Daoy (cell line): ENCODE measurements at regions not wholly inside any gene's neighbourhood (a gene's known extent, or its start where the extent isn't known, plus 50 kb on each side); places are given as distances from the start of the nearest gene placed in this dataset.

Source experiments
- DNase-seq: peaks from one replicate; pipeline ENCODE4 v3.0.0-alpha.2; 2015; ENCODE audit warnings: low read depth

DNA sequence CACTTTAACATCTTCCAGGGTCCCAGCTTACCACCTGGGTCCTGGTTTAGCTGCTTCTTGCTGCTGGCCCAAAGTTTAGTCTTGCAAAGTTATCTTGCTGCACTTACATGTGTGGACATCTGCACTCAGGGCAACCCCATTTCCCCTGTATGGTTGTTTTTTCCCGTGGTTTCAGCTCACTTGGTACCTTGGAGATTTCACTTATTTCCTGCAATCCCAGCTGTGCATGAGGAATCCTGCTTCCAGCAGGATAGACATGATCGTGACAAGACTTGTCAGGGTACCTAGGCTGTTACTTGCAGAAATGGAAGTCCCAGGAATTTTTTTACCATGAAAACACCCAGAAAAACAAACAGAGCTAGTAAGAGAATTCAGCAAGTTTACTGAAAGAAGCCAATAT is 95.9 kb upstream of the LEP start:
- no peak for DNase-seq

DNA sequence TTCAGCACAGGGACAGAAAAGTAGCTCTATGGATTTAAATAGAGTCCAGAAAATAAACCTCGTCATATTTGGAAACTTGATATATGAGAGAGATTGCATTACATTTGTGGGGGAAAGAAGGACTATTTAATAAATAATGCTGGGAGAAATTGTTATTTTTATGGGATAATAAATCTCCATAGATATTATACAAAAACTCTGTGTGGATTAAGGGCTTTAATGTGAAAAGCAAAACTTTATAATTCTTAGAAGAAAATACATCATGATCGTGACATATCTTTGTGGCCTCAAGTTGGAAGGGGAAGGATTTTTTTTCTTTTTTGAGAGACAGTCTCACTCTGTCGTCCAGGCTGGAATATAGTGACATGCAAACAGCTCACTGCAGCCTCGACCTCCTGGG is 95.0 kb upstream of the LEP start:
- no peak for DNase-seq

DNA sequence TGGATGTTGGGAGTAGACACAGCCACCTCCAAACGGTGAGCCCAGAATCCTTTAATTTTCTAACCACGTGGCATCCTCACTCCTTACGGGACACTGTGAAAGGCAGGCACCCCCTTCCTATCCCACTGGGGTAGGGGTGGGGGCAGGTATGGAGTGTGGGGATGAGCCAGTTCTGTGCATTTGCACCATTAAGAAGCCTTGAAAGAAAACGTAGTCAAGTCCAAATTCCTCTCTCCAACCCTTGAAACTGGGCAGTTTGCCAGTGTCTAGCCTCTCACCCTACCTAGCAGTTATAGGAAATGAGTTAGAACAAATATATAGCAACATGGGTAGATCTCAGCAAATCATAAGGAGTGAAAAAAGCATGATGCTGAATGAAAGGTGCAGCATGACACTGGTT is 92.4 kb upstream of the LEP start:
- peak; percentile 49 for DNase-seq

DNA sequence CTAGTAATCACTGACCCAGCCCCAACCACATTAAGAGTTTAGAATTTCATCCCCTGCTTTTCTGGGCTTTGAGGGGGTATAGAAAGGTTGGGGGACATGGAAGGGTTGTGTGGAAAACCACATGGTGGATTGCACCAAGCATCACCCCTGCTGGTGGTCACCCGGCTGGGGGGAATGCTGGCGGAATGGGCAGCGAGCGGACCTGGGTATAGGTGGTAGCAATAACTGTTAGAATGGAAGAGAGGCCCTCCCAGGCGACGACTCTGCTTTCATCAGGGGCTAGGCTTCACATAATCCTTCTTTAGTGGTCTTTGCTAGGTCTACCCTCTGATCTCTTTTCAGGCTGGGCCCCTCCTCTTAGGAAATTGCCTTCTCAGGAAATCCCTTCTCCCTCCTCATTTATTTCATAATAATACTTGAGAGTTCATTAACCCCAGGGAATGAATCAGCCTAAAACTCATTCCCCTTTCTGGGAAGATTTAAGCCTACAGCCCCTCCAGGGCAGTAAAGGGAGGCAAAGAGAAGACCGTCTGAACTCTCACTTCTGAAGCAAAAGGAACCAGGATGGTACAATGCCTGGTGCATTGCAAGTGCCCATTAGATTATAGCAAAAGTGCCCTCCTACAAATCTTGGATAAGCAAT is 90.7 kb upstream of the LEP start:
- no peak for DNase-seq

DNA sequence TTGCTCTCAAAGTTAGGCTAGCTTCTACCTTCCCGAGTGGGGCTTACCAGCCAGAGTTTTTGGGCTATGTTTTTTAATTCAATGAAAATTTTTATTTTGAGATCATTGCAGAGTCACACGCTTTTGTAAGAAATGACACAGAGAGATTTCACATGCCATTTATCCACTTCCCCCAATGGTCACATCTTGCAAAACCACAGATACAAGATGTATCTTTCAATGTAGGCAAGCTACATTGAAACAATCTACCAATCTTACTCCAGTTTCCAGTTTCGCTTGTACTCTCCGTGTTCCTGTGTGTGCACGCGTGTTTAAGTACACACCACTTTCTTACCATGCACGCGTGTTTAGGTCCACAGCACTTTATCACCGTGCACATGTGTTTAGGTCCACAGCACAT is 89.4 kb upstream of the LEP start:
- DNase-seq: no peak

DNA sequence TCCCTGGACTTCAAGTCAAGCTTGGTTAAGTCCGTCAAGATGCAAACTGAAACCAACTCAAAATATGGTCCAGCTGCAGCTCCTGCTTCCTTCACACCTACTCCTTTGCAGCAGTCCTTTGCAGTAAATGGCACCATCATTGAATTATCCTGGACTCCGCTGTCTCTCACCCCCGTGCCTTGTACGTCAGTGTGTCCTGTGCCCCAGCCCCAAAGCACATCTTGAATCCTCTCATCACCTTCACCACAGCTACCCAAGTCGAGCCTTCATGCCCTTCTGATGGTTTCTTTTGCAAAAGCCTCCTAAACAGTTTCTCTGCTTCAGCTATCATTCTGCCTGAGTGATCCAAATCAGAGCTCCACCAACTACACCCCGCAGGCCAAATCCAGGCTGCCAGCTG is 88.4 kb upstream of the LEP start:
- no peak for DNase-seq

DNA sequence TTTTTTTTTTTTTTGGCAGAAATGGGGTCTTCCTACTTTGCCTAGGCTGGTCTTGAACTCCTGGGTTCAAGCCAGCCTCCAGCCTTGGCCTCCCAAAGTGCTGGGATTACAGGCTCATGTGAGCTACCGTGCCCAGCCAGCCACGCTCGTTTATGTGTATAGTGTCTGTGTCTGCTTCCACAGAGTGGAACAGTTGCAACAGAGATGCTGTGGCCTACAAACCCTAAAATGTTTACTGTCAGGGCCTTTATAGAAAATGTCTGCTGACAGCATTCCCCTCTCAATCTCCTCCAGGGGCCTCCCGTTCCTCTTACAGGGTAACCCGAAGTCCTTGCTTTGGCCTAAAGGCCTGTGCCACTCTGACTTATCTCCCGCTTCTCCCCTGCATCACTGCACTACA is 87.6 kb upstream of the LEP start:
- no peak for DNase-seq

DNA sequence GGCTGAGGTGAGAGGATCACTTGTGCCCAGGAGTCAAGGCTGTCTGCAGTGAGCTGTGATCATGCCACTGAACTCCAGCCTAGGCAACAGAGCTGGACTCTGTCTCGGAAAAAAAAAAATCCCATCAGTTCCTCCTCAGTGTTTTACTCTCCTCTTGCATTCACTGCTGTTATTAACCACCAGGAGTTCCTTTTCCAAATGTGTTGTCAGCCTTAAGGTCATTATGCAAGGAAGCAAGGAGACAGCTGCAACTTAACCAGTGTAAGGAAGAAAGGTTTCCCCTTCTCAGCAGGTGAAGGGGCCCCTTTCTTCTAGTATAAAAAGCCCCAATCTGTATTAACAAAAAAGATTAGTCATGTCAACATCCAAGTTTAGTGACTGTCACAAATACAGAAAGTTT is 86.6 kb upstream of the LEP start:
- DNase-seq: no peak

DNA sequence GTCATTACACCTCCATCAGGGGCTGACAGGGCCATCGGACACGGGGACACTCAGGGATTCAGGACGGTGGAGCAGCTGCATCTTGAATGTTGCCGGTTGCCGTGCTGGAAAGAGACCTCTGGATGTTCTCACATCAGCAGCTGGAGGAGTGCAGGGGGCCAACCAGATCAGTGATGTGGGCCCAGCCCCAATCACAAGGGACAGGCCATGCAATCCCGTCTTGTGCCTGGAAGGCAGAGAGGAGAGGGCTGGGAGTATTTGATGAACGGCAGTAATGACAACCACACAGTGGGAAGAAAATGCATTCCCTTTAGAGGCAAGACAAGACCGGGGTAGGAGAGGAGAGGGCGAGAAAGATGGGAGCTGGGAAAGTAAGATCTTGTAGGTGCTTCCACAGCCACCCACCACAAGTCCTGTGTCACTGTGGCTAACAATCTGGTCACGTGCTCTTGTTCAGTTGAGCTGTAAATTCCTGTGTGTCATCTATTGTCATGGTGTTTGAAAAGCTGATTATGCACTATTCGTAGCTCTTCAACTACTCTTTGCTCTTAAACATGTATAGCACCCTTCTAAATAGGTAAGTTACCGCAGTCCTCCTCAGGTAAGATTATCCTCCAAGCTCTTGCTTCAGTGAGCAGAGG is 85.9 kb upstream of the LEP start:
- peak; percentile 48 for DNase-seq

DNA sequence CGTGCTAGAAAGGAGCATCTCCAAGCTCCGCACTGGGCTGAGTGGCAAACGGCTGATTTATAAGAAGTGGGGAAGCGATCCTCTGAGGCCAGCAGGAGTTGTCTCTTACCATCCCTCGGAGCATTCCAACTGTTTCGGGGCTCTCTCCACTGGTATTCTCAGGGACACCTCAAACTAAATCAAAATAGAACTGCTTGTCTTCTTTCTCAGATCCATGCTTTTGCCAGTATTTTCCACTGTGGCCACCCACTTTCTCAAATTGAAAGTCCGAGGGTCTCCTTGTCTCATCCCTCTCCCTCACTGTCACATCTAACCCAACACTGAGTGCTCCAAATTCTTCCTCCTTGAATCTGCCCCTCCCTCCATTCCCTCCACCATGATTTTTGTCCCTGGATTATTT is 83.2 kb upstream of the LEP start:
- no peak for DNase-seq

DNA sequence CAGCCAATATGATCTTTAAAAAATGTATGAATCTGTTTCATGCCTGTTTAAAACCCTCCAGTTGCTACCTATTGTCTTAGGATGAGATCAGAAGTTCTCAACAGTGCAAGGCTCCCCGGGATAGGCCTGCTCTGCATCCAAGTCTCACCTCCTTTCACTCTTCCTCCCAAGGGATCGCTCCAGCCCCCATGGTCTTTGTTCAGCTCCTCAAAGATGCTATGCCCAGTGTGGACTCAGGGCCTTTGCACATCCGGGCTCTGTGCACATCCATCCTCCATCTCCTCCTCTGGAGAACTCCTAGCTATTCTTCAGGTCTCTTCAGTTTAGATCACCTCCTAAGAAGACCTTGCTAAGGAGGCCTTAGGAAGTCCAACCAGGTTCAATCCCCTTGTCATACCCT is 82.7 kb upstream of the LEP start:
- DNase-seq: no peak

DNA sequence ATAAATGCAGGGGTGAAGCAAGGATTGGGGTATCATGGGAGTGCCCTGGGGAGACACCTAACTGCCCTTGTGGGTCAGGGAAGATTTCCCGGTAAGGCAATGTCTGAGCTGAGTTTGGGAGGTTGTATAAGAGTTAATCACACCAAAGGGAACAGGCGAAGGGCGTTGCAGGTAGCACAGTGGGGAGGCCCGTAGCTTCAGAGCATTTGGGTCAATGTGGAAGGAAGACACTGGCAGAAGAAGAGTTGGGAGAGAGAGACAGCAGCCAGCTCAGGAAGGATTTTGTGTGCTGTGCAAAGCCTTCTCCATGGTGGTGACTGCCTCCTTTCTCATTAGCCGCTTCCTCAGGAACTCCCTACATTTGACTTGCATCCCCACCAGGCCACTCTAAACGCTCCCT is 80.8 kb upstream of the LEP start:
- DNase-seq: no peak

DNA sequence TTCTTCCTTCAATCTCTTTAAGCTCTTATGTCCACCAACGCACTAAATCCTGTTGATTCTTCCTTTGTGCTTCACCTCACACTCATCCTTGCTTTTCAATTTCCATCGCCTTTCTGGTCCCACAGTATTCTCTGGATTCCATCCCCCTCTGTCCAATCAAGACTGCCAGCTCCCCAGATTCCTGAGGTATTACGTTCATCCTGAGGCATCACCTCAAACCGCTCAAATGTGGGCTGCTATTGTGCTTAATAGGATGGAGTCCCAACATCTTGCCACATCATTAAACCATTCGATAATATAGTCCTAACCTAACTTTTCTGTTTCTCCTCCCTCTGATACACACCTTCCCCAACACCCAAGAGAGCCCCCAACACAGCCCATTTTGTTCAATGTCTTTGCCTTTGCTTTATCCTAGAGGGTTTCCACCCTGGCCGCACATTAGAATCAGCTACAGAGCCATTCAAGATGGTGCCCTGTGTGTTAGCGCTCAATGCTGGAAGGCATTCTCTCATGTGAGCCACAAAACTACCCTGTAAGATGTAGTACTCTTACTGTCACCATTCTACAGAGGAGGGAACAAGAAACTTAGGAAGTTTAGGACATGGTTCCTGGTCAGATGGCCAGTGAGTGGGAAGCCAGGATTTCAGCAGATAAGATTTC is 79.5 kb upstream of the LEP start:
- DNase-seq: peak; percentile 75

DNA sequence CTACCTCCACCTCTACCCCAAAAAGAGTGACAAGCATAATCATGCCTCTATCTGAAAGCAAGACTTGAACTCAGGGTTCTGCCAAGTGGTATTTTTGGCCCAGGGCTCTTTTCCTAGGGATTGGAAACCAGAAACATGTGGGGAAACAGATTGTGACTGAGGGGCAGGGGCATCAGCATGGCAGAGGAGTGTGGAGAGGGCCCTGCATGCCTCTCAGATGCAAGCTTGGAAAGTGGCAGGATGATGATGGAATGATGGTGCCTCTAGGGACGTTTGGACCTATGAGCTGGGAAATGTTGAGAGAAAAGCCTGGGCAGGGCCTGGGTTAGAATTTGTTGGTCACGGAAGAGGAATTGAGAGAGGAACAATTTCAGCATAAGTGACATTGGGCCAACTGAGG is 78.4 kb upstream of the LEP start:
- DNase-seq: no peak

DNA sequence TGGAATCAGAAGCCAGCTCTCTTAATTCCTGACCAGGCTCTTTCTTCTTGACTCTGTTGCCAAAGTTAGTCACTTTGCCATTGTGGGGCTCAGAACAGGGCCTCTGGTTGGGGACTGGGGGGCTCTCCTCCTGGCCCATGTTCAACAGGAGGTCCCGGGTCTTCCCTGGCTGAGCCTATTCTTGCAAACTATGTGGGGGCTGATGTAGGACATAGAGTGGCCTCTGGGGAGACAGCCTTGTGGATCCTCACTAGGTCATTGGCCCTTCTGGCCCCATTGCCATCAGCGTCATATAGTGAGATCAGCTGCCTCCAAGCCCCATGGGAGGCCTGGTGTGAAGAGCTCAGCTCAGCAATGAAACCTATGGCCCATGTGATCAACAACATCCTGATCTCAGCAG is 77.6 kb upstream of the LEP start:
- DNase-seq: no peak

DNA sequence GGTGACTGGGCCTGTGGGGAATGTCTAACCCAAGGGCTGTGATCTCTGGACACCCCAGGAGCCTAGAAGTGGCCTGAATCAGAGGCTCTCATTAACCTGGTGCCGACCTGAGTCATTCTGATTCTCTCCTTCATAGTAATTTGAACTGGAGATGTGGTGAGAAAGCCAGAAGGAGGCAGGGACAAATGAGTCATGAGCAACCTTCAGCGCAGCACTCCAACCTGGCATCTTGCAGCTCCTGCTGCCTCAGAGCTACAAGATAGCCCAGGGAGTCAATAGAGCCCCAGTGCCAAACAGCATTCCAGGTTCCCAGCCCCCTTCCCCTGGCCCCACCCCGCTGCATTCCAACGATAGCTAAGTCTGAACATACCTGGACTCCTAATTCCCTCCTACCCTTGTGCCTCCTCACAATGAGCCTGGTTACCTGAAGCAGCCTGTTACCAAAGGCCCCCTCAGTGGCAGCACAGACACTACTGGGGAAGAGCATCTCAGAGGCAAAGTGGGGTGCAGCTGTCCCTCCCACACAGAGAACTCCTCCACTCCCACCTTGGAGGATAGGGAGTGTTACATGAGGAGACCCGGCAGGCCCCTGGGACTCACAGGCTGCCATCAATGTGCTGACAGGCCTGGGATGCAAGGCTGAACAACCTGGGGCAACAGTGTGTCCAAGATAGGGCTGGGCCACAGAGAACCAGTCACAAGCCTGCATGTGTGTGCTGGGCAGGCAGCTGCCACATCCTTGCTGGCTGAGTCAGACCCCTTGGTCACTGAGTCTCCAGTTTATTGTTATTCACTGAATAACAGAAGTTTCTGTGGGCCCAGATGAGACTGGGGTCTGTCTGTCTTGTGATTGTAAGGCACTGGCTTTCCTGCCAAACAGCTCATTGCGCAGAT is 76.8 kb upstream of the LEP start:
- DNase-seq: peak; percentile 95

DNA sequence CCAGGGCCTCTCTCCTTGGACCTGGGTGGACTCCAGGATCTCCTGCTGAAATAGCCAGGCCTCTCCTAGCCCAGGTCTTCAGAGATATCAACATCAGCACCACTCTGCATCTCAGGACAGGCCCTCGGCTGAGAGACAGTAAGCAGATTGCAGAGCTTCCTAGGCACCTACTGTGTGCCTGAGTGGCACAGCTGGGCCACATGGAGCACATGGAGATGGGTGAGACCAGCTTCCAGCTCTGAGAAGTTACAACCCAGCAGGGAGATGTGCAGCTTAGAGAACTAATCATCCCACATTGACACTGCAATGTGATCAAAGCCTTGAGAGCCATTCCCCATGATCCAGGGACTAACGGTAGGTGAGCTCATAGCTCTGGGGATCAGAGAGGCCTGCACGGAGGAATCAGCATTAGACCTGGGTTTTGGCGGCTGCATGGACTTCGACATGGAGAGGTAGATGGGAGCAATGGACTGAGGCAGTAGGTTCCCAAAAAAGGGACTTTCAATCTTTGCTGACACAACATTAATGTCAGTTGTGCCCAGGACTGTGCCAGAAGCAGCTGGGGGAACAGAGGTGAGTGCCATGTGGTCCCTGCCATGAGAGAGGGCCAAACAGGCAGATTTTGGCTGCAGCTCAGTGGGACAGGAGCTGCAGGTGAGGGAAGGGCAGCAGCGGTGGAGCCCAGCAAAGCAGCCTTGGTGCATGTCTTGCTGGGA is 76.0 kb upstream of the LEP start:
- no peak for DNase-seq

DNA sequence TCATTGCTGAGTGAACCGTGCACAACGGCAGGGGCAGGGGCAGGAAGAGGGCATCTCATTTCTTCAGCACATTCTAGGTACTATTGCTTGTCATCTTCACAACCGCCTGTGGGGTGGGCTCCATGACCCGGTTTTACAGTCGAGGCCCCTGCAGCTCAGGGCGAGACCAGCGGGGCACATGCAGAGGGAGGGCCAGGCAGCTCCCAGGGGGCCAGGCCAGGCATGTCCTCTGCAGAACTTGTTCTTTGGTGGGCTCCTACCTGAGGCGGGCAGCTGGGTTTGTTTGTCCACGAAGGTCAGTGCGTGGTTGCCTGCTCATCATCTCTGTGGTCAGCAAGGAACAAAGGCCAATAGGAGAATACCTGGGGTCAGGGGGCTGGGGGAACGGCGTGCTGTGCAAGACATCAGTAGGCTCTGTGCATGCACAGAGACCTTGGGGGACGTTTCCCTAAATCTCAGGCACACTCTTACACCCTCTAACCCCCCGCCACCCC is 75.1 kb upstream of the LEP start:
- DNase-seq: no peak

DNA sequence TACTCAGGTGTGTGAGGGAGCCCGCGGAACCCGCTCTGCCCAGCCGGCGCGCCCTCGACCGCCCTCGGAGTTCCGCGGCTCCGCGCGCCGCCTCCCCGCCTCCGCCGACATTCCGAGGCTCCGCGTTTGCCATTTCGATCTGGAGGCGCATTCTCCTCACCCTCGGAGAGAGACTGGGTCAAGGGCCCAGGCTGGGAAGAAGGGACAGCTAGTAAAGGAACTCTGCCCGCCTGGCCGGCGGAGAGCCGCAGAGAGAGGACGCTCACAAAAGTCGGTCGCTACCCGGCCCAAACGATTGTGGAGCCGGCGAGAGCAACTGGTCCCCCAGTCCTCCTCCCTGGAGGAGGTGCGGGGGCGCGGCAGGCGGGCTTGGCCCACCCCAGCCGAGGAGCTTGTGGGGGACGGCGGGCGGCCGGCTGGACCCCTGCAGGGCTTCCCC is 74.5 kb upstream of the LEP start:
- peak; percentile 45 for DNase-seq

DNA sequence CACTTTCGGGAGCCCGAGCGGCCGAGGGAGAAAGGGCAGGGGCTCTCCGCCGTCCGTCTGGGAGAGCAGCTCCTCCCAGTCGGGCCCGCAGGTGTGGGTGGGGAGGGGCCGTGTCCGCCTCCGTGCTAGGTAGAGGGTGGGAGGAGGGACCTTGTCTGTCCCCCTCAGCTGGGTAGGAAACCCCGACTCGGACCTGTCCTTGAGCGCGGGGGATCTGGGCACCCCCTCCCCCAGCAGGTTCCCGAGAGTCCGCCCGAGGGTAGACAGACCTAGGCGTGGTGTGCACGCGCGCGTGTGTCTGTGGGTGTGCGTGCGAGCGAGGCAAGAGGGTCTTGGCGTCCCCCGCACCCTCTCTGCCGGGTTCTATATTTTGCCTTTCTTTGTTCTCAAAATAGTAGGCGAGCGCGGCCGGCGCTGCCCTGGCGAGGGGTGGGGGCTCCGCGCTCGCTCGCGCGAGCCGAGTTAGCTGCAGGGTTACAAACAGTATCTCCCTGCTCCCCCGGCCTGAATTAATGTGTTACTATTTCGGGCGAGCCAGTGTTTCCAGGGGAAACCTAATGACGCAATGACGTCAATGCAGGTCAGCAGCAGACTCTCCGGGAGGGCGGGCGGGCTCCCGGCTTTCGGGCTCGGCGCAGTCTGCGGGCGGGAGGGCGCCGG is 73.9 kb upstream of the LEP start:
- DNase-seq: peak; percentile 84
